HG03139 (cell line): ENCODE measurements at regions not wholly inside any gene's neighbourhood (a gene's known extent, or its start where the extent isn't known, plus 50 kb on each side); places are given as distances from the start of the nearest gene placed in this dataset.
"Not testable (repeated sequence)": the region's sequence is repeated elsewhere in the genome, so short reads cannot be mapped to it uniquely, and the experiment has no call there.

Experiments used
- ATAC-seq: cut with Tn5 transposase; IDR thresholded peaks from one replicate; pipeline ENCODE4 v1.9.1; 2021; ENCODE audit not compliant: unreplicated experiment

- ATAC-seq = no peak
Observed at GRCh38 chr3:190193210-190193609, 72.5 kb upstream of the P3H2 start.

GRCh38 chr3:190192739-190193138 lies 72.0 kb upstream of the P3H2 start:
- no peak for ATAC-seq

- no peak for ATAC-seq
Observed at GRCh38 chr3:190192087-190192486, 71.4 kb upstream of the P3H2 start.

- ATAC-seq = no peak
Observed at GRCh38 chr3:190188197-190188596, 67.5 kb upstream of the P3H2 start.

DNA sequence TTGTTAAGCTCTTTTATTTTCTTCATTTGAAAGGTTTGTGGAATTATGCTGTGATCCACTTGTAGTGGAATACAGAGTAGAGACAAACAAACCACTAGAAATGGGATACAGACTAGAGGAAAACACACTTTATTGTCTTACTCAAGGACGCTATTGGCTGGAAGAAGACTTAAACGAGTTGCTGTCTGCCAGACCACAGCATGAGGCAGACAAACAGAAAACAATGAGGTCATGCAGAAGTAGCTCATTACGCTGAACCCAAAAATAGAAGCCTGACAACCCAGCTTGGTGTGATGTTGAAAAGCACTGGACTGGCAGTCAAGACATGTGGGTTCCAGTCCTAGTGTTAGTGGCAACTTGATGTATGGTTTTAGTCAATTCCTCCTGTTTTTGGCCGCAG lies 62.4 kb upstream of the P3H2 start:
- ATAC-seq = no peak

DNA sequence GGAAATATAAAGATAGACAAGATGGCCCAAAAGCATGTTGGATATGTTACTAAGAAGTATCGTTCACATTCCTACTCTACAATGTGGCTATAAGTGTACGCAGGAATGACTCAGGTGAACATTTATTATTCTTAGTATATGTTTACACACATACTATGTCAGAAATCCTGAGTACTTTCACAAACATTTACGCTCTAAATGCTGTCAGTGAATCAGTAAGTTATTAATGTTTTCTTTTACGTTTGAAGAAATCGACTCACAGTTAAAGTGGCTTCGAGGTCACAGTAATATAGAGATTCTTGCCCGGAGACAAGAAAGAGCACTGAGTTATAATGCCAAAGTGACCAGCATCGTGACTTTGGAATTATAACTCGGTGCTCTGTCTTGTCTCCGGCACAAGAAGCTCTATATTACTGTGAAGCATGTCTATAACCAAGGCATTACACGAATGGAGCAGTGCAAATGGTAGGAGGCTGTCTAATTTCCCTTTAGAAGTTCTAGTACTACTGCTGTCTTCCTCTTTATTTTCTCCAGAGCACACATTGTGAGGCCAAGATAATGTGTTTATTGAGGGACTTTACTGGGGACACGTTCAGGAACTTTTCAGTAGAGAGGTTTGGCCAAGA lies 61.8 kb upstream of the P3H2 start:
- ATAC-seq = no peak

GRCh38 chr3:190180268-190180667 lies 59.6 kb upstream of the P3H2 start:
- no peak for ATAC-seq

- ATAC-seq = no peak
Observed at GRCh38 chr3:190178779-190179178, 58.1 kb upstream of the P3H2 start.

GRCh38 chr3:190176933-190177525 lies 56.3 kb upstream of the P3H2 start:
- ATAC-seq = not testable (repeated sequence)

- not testable (repeated sequence) for ATAC-seq
Observed at GRCh38 chr3:190176106-190176505, 55.4 kb upstream of the P3H2 start.

DNA sequence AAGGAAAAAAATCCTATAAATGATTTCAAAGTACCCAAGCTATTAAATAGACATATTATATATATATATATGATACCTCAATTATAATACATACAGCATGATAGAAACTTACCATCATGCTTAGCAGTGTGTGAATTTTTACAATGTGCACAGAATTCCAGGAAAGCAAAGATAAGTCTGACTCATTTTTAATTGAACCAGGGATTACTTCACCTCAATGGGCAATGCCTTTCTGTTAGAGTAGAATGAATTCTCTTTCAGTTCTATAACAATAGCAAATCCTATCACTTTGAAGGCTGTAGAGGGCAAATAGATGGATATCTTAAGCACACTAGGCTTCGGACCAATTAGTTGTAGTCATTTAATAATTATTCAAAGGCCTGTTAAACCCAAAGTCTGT lies 54.8 kb upstream of the P3H2 start:
- ATAC-seq = no peak

DNA sequence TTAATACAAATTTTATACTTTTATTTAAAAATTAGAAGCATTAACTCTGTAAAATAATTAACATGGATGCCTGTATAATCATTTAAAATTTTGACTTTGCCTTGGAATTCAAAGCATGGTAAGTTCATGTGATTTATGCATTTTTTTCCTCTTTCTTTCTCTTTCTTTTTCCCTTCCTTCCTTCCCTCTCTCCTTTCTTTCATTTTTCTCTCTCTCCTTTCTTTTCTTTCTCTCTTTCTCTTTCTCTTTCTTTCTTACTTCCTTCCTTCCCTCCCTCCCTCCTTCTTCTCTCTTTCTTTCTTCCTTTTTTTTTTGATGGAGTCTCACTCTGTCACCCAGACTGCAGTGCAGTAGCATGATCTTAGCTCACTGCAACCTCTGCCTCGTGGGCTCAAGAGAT lies 53.8 kb upstream of the P3H2 start:
- ATAC-seq = no peak

- ATAC-seq = no peak
Observed at GRCh38 chr3:190173426-190173825, 52.7 kb upstream of the P3H2 start.

GRCh38 chr3:190172751-190173150 lies 52.1 kb upstream of the P3H2 start:
- ATAC-seq = no peak
